ENCODE measurements at regions not wholly inside any gene's neighbourhood (a gene's known extent, or its start where the extent isn't known, plus 50 kb on each side); places are given as distances from the start of the nearest gene placed in this dataset.

- TF ChIP-seq, protein P1, sequence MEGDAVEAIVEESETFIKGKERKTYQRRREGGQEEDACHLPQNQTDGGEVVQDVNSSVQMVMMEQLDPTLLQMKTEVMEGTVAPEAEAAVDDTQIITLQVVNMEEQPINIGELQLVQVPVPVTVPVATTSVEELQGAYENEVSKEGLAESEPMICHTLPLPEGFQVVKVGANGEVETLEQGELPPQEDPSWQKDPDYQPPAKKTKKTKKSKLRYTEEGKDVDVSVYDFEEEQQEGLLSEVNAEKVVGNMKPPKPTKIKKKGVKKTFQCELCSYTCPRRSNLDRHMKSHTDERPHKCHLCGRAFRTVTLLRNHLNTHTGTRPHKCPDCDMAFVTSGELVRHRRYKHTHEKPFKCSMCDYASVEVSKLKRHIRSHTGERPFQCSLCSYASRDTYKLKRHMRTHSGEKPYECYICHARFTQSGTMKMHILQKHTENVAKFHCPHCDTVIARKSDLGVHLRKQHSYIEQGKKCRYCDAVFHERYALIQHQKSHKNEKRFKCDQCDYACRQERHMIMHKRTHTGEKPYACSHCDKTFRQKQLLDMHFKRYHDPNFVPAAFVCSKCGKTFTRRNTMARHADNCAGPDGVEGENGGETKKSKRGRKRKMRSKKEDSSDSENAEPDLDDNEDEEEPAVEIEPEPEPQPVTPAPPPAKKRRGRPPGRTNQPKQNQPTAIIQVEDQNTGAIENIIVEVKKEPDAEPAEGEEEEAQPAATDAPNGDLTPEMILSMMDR (IDR thresholded peaks at IDR 0.05) = no peak
- TF ChIP-seq POLR2AphosphoS5 (IDR thresholded peaks at IDR 0.05) = no peak
Measured at GRCh38 chr1:228937351-228937750, 202.1 kb downstream of the RHOU start.

Measured in upper lobe of left lung (tissue), 4 donors.